ENCODE measurements at regions not wholly inside any gene's neighbourhood (a gene's known extent, or its start where the extent isn't known, plus 50 kb on each side); places are given as distances from the start of the nearest gene placed in this dataset.

- TF ChIP-seq ZNF112 (tag by site-specific recombination; IDR thresholded peaks at IDR 0.05): no peak
- TF ChIP-seq AEBP2 (tag by site-specific recombination; IDR thresholded peaks at IDR 0.05; ENCODE audit: borderline replicate concordance): no peak
- no peak for TF ChIP-seq MYNN (tag by site-specific recombination; IDR thresholded peaks at IDR 0.05; ENCODE audit: borderline replicate concordance)
- TF ChIP-seq PRDM2 (tag by site-specific recombination; IDR thresholded peaks at IDR 0.05; ENCODE audit: borderline replicate concordance): no peak
- no peak for TF ChIP-seq ZNF133 (tag by site-specific recombination; IDR thresholded peaks at IDR 0.05)
Measured at GRCh38 chr1:50261951-50262350, 153.2 kb downstream of the ELAVL4 start (continued).

DNA sequence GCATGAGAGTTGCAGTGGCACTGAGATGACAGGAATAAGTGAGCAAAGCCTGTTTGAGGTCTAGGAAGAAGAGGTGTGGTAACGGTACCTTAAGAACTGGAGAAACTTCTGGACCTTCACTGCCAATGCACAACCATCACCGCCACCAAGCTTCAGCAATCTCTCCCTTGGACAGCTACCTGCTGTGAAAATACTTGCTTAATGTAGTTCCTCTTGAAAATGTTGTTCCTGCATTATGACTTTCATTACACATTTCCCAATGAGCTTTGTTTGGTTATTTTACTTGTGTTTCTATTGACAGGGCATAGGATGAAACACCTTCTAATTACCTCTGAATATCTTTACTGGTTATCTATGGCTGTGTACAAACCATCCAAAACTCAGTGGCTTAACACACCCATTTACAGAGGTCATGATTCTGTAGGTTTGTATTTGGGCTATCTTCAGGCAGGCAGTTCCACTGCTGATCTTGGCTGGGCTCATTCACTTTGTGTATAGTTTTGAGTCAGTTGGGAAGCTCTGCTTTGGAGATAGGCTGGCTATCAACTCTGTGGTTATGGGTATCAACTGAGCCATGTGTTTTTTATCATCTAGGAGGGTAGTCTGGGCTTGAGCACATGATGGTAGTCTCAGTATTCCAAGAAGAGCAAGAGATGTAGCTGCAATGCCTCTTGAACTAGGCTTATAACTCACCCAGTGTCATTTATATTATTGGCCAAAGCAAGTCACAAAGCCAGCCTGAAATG, 149.4 kb downstream of the ELAVL4 start:
- POLR2A ChIA-PET: no interaction called here
- Histone ChIP-seq H3K36me3 (ENCODE audit: control insufficient read depth in 2 of 2, insufficient read depth in 1 of 2, low read length in 2 of 2) (no peaks in the 10 kb centered on the region), H3K4me1 (ENCODE audit: control insufficient read depth, insufficient read depth, low read length) (no peaks in the 10 kb centered on the region), H3K27ac (ENCODE audit: extremely low read depth, low read depth, low read length) (no peak overlapping the region), H3K9me3 (ENCODE audit: control insufficient read depth, insufficient read depth, low read depth, low read length) (no peaks in the 10 kb centered on the region), H3K4me3 (ENCODE audit: low read depth, low read length) (no peak overlapping the region)
- TF ChIP-seq, protein P1, sequence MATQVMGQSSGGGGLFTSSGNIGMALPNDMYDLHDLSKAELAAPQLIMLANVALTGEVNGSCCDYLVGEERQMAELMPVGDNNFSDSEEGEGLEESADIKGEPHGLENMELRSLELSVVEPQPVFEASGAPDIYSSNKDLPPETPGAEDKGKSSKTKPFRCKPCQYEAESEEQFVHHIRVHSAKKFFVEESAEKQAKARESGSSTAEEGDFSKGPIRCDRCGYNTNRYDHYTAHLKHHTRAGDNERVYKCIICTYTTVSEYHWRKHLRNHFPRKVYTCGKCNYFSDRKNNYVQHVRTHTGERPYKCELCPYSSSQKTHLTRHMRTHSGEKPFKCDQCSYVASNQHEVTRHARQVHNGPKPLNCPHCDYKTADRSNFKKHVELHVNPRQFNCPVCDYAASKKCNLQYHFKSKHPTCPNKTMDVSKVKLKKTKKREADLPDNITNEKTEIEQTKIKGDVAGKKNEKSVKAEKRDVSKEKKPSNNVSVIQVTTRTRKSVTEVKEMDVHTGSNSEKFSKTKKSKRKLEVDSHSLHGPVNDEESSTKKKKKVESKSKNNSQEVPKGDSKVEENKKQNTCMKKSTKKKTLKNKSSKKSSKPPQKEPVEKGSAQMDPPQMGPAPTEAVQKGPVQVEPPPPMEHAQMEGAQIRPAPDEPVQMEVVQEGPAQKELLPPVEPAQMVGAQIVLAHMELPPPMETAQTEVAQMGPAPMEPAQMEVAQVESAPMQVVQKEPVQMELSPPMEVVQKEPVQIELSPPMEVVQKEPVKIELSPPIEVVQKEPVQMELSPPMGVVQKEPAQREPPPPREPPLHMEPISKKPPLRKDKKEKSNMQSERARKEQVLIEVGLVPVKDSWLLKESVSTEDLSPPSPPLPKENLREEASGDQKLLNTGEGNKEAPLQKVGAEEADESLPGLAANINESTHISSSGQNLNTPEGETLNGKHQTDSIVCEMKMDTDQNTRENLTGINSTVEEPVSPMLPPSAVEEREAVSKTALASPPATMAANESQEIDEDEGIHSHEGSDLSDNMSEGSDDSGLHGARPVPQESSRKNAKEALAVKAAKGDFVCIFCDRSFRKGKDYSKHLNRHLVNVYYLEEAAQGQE (tag by site-specific recombination; IDR thresholded peaks at IDR 0.05): peak; percentile 53
- TF ChIP-seq ZXDB (tag by site-specific recombination; IDR thresholded peaks at IDR 0.05) (no peak), ZNF664 (tag by site-specific recombination; IDR thresholded peaks at IDR 0.05) (no peak)
- CTCF ChIA-PET: interaction anchor here (0.9 kb wide), 1 partner anchor 13 kb away, joined by 4 read pairs; no protein-coding TSS in a partner anchor

GRCh38 chr1:50257029-50257428, 148.3 kb downstream of the ELAVL4 start:
- CTCF ChIA-PET: no interaction called here
- POLR2A ChIA-PET: no interaction called here
- Histone ChIP-seq H3K36me3 (ENCODE audit: control insufficient read depth in 2 of 2, insufficient read depth in 1 of 2, low read length in 2 of 2) (no peaks in the 10 kb centered on the region), H3K27ac (ENCODE audit: extremely low read depth, low read depth, low read length) (no peak overlapping the region), H3K4me1 (ENCODE audit: control insufficient read depth, insufficient read depth, low read length) (no peaks in the 10 kb centered on the region), H3K9me3 (ENCODE audit: control insufficient read depth, insufficient read depth, low read depth, low read length) (no peaks in the 10 kb centered on the region), H3K4me3 (ENCODE audit: low read depth, low read length) (no peak overlapping the region)
- TF ChIP-seq ZNF280D (tag by site-specific recombination; IDR thresholded peaks at IDR 0.05): no peak
- no peak for TF ChIP-seq ZNF211 (tag by site-specific recombination; IDR thresholded peaks at IDR 0.05; ENCODE audit: low read depth)
- no peak for TF ChIP-seq KLF8 (tag by site-specific recombination; IDR thresholded peaks at IDR 0.05)
- TF ChIP-seq ZNF221 (tag by site-specific recombination; IDR thresholded peaks at IDR 0.05; ENCODE audit: borderline replicate concordance): no peak
- TF ChIP-seq, protein P2, sequence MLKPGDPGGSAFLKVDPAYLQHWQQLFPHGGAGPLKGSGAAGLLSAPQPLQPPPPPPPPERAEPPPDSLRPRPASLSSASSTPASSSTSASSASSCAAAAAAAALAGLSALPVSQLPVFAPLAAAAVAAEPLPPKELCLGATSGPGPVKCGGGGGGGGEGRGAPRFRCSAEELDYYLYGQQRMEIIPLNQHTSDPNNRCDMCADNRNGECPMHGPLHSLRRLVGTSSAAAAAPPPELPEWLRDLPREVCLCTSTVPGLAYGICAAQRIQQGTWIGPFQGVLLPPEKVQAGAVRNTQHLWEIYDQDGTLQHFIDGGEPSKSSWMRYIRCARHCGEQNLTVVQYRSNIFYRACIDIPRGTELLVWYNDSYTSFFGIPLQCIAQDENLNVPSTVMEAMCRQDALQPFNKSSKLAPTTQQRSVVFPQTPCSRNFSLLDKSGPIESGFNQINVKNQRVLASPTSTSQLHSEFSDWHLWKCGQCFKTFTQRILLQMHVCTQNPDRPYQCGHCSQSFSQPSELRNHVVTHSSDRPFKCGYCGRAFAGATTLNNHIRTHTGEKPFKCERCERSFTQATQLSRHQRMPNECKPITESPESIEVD (tag by site-specific recombination; IDR thresholded peaks at IDR 0.05): no peak
- no peak for TF ChIP-seq ZSCAN4 (tag by site-specific recombination; IDR thresholded peaks at IDR 0.05)
